SK-N-SH treated with all-trans-retinoic acid at 6 μM for 48 hours (cell line): ENCODE measurements at regions not wholly inside any gene's neighbourhood (a gene's known extent, or its start where the extent isn't known, plus 50 kb on each side); places are given as distances from the start of the nearest gene placed in this dataset.

ENCODE experiments used
- ATAC-seq: fragments of 200-7000 bp; cut with Tn5 transposase; 3 replicates; pipeline ENCODE4 v1.9.1; 2020; ENCODE audit warnings: mild to moderate bottlenecking, moderate library complexity
- ARNTL ChIP-seq: fragments of 450-650 bp; formaldehyde crosslinking; IDR thresholded peaks from 2 replicates; pipeline ENCODE4 v1.5.0; 2020; ENCODE audit warnings: low read depth, mild to moderate bottlenecking, moderate library complexity, borderline replicate concordance
- BACH2 ChIP-seq: fragments of 250-450 bp; sonication (Bioruptor Pico); IDR thresholded peaks from 2 replicates; pipeline ENCODE4 v1.9.0; 2021; ENCODE audit warnings: mild to moderate bottlenecking, borderline replicate concordance
- CREB5 ChIP-seq: fragments of 250-450 bp; sonication (Bioruptor Pico); IDR thresholded peaks from 2 replicates; pipeline ENCODE4 v1.5.1; 2020; ENCODE audit warnings: low read depth, mild to moderate bottlenecking, moderate library complexity
- CSDC2 ChIP-seq: fragments of 250-450 bp; sonication (Bioruptor Pico); IDR thresholded peaks from 2 replicates; pipeline ENCODE4 v1.5.0; 2020; ENCODE audit warnings: mild to moderate bottlenecking, moderate library complexity
- CSRNP3 ChIP-seq: fragments of 250-450 bp; sonication (Bioruptor Pico); IDR thresholded peaks from 2 replicates; pipeline ENCODE4 v1.5.1; 2021; ENCODE audit warnings: mild to moderate bottlenecking, moderate library complexity
- ESRRG ChIP-seq: fragments of 250-450 bp; sonication (Bioruptor Pico); IDR thresholded peaks from 2 replicates; pipeline ENCODE4 v1.6.1; 2021; ENCODE audit warnings: mild to moderate bottlenecking
- ISL1 ChIP-seq: fragments of 250-450 bp; sonication (Bioruptor Pico); IDR thresholded peaks from 2 replicates; pipeline ENCODE4 v2.1.2; 2022; ENCODE audit warnings: mild to moderate bottlenecking, moderate library complexity
- OSR1 ChIP-seq: fragments of 250-450 bp; sonication (Bioruptor Pico); IDR thresholded peaks from 2 replicates; pipeline ENCODE4 v1.8.0; 2022; ENCODE audit warnings: moderate library complexity, mild to moderate bottlenecking, inconsistent platforms
- PATZ1 ChIP-seq: fragments of 250-450 bp; sonication (Bioruptor Pico); IDR thresholded peaks from 2 replicates; pipeline ENCODE4 v1.8.0; 2020; ENCODE audit warnings: mild to moderate bottlenecking, moderate library complexity, borderline replicate concordance
- POU6F1 ChIP-seq: fragments of 250-450 bp; sonication (Bioruptor Pico); IDR thresholded peaks from 2 replicates; pipeline ENCODE4 v1.8.0; 2021; ENCODE audit warnings: low read depth, mild to moderate bottlenecking, moderate library complexity, borderline replicate concordance
- PPARA ChIP-seq: fragments of 250-450 bp; sonication (Bioruptor Pico); IDR thresholded peaks from 2 replicates; pipeline ENCODE4 v1.5.0; 2020; ENCODE audit warnings: mild to moderate bottlenecking, borderline replicate concordance
- RARB ChIP-seq: fragments of 250-450 bp; sonication (Bioruptor Pico); IDR thresholded peaks from 2 replicates; pipeline ENCODE4 v1.8.0; 2021; ENCODE audit warnings: mild to moderate bottlenecking, moderate library complexity
- SNAI2 ChIP-seq: fragments of 250-450 bp; sonication (Bioruptor Pico); IDR thresholded peaks from 2 replicates; pipeline ENCODE4 v1.5.0; 2020; ENCODE audit warnings: mild to moderate bottlenecking, moderate library complexity
- TCF4 ChIP-seq: fragments of 250-450 bp; sonication (Bioruptor Pico); IDR thresholded peaks from 2 replicates; pipeline ENCODE4 v1.8.0; 2021; ENCODE audit warnings: mild to moderate bottlenecking, moderate library complexity, borderline replicate concordance
- TOX ChIP-seq: fragments of 250-450 bp; sonication (Bioruptor Pico); IDR thresholded peaks from 2 replicates; pipeline ENCODE4 v1.8.0; 2021; ENCODE audit warnings: mild to moderate bottlenecking, moderate library complexity, borderline replicate concordance
- TSHZ2 ChIP-seq: fragments of 250-450 bp; sonication (Bioruptor Pico); IDR thresholded peaks from 2 replicates; pipeline ENCODE4 v1.5.0; 2020; ENCODE audit warnings: mild to moderate bottlenecking, moderate library complexity
- ZC3H10 ChIP-seq: fragments of 250-450 bp; sonication (Bioruptor Pico); IDR thresholded peaks from 2 replicates; pipeline ENCODE4 v1.5.1; 2021; ENCODE audit warnings: mild to moderate bottlenecking, moderate library complexity
- ZFP3 ChIP-seq: fragments of 250-450 bp; sonication (Bioruptor Pico); IDR thresholded peaks from 2 replicates; pipeline ENCODE4 v1.5.0; 2020; ENCODE audit warnings: mild to moderate bottlenecking, moderate library complexity
- ZFP30 ChIP-seq: fragments of 450-650 bp; formaldehyde crosslinking; IDR thresholded peaks from 2 replicates; pipeline ENCODE4 v1.5.0; 2022; ENCODE audit warnings: mild to moderate bottlenecking, moderate library complexity
- ZNF565 ChIP-seq: fragments of 450-650 bp; formaldehyde crosslinking; conservative IDR thresholded peaks from 2 replicates; pipeline ENCODE4 v1.5.0; 2020; ENCODE audit warnings: low read depth, mild to moderate bottlenecking, moderate library complexity
- ZNF70 ChIP-seq: fragments of 450-650 bp; formaldehyde crosslinking; IDR thresholded peaks from 2 replicates; pipeline ENCODE4 v1.5.0; 2020; ENCODE audit warnings: mild to moderate bottlenecking, moderate library complexity
- ZNF8 ChIP-seq: fragments of 450-650 bp; formaldehyde crosslinking; IDR thresholded peaks from 2 replicates; pipeline ENCODE4 v1.5.0; 2020; ENCODE audit warnings: mild to moderate bottlenecking, moderate library complexity

- no peak for ATAC-seq
- TF ChIP-seq ISL1 (CRISPR knock-in tag) (no peak), SNAI2 (CRISPR knock-in tag) (no peak), BACH2 (CRISPR knock-in tag) (no peak), ARNTL (CRISPR knock-in tag) (no peak), ZNF565 (CRISPR knock-in tag) (no peak), CSRNP3 (CRISPR knock-in tag) (no peak), TOX (no peak), PPARA (CRISPR knock-in tag) (no peak), RARB (CRISPR knock-in tag) (no peak), PATZ1 (CRISPR knock-in tag) (no peak), ZFP30 (CRISPR knock-in tag) (no peak)
- TF ChIP-seq, all 23 proteins: peak for 0
These were observed 1110.1 kb downstream of the TBL1XR1 start for GRCh38 chr3:176087066-176087697.

GRCh38 chr3:176079785-176080184, 1117.5 kb downstream of the TBL1XR1 start:
- ATAC-seq: no peak
- TF ChIP-seq OSR1: no peak
- TF ChIP-seq CREB5 (CRISPR knock-in tag): no peak
- no peak for TF ChIP-seq ZNF70 (CRISPR knock-in tag)
- no peak for TF ChIP-seq ZFP30 (CRISPR knock-in tag)
- TF ChIP-seq TSHZ2: no peak
- TF ChIP-seq ZC3H10 (CRISPR knock-in tag): no peak
- TF ChIP-seq TOX: no peak
- TF ChIP-seq ISL1 (CRISPR knock-in tag): no peak
- no peak for TF ChIP-seq PATZ1 (CRISPR knock-in tag)
- TF ChIP-seq BACH2 (CRISPR knock-in tag): no peak
- TF ChIP-seq CSDC2 (CRISPR knock-in tag): no peak
- no peak for TF ChIP-seq ESRRG (CRISPR knock-in tag)
- no peak for TF ChIP-seq CSRNP3 (CRISPR knock-in tag)
- TF ChIP-seq POU6F1 (CRISPR knock-in tag): no peak
- TF ChIP-seq ZNF8: no peak
- no peak for TF ChIP-seq RARB (CRISPR knock-in tag)
- TF ChIP-seq ZNF565 (CRISPR knock-in tag): no peak
- TF ChIP-seq TCF4: no peak
- TF ChIP-seq ZFP3 (CRISPR knock-in tag): no peak
